GM13977 (cell line): ENCODE measurements at regions not wholly inside any gene's neighbourhood (a gene's known extent, or its start where the extent isn't known, plus 50 kb on each side); places are given as distances from the start of the nearest gene placed in this dataset.

Source experiments
- DNase-seq: peaks from one replicate; pipeline ENCODE4 v3.0.0; 2012; ENCODE audit warnings: low spot score
- CTCF ChIP-seq: IDR thresholded peaks from 2 replicates; pipeline ENCODE4 v1.5.1; 2012; ENCODE audit warnings: mild to moderate bottlenecking, control low read depth; ENCODE audit not compliant: insufficient read depth; ENCODE audit errors: extremely low read depth, missing control alignments
- in situ Hi-C: fragments of 300-500 bp; cut with MboI; formaldehyde crosslinking; loops from one replicate; pipeline ENCODE4 v1.12.0; 2022; ENCODE audit warnings: low sequenced_read_pairs, low pct_unique_long_range_greater_than_20kb, mixed read lengths, inconsistent platforms; ENCODE audit not compliant: unreplicated experiment

- in situ Hi-C loops = no loop called here
- DNase-seq = no peak
Measured at GRCh38 chr3:104564045-104564643, 802.6 kb upstream of the ALCAM start.

GRCh38 chr3:104566054-104566453 lies 800.7 kb upstream of the ALCAM start:
- no peak for TF ChIP-seq CTCF
- in situ Hi-C loops = no loop called here
- DNase-seq = no peak

More at GRCh38 chr3:104564045-104564643, 802.6 kb upstream of the ALCAM start:
- peak; percentile 49 for TF ChIP-seq CTCF

GRCh38 chr3:104575634-104576033 lies 791.1 kb upstream of the ALCAM start:
- TF ChIP-seq CTCF = no peak
- in situ Hi-C loops = no loop called here
- DNase-seq = no peak

GRCh38 chr3:104578558-104578957 lies 788.2 kb upstream of the ALCAM start:
- DNase-seq = no peak
- in situ Hi-C loops = no loop called here
- TF ChIP-seq CTCF = no peak

- no peak for DNase-seq
- in situ Hi-C loops = no loop called here
- TF ChIP-seq CTCF = no peak
Measured at GRCh38 chr3:104582092-104582491, 784.6 kb upstream of the ALCAM start.

GRCh38 chr3:104584682-104585081 lies 782.0 kb upstream of the ALCAM start:
- no peak for DNase-seq
- TF ChIP-seq CTCF = no peak
- in situ Hi-C loops = no loop called here

GRCh38 chr3:104586344-104586743 lies 780.4 kb upstream of the ALCAM start:
- no peak for DNase-seq
- in situ Hi-C loops = no loop called here
- no peak for TF ChIP-seq CTCF
